Calu3 (cell line): ENCODE measurements at regions not wholly inside any gene's neighbourhood (a gene's known extent, or its start where the extent isn't known, plus 50 kb on each side); places are given as distances from the start of the nearest gene placed in this dataset.
"Not testable (repeated sequence)": the region's sequence is repeated elsewhere in the genome, so short reads cannot be mapped to it uniquely, and the experiment has no call there.

Experiments
- BruUV-seq: library from RNA; stranded (reverse); fragments of 400-500 nt; replicated peaks from 2 replicates; lab custom pipeline; 2021; lab: Mats Ljungman, UMichigan
- CTCF ChIA-PET: fragments of 300-600 bp; sonication (Branson Sonifier 250); formaldehyde crosslinking; loops from one replicate; lab custom pipeline; 2022; ENCODE audit warnings: antibody characterized with exemption; lab: Charles Lee
- DNase-seq: peaks from one replicate; pipeline ENCODE4 v3.0.0; 2022
- H3K27ac Mint-ChIP-seq: one replicate; pipeline ENCODE4 v1.8.0; 2022; ENCODE audit warnings: mixed read lengths; ENCODE audit not compliant: unreplicated experiment
- H3K27me3 Mint-ChIP-seq: one replicate; pipeline ENCODE4 v1.8.0; 2022; ENCODE audit warnings: mixed read lengths; ENCODE audit not compliant: unreplicated experiment
- H3K36me3 Mint-ChIP-seq: one replicate; pipeline ENCODE4 v1.8.0; 2022; ENCODE audit warnings: mild to moderate bottlenecking, moderate library complexity, mixed read lengths; ENCODE audit not compliant: insufficient read depth, unreplicated experiment
- H3K4me1 Mint-ChIP-seq: one replicate; pipeline ENCODE4 v1.8.0; 2022; ENCODE audit warnings: mild to moderate bottlenecking, low read depth, mixed read lengths; ENCODE audit not compliant: unreplicated experiment
- H3K4me3 Mint-ChIP-seq: one replicate; pipeline ENCODE4 v1.8.0; 2022; ENCODE audit warnings: mild to moderate bottlenecking, low read depth, moderate library complexity, mixed read lengths; ENCODE audit not compliant: unreplicated experiment
- H3K9me3 Mint-ChIP-seq: one replicate; pipeline ENCODE4 v1.8.0; 2022; ENCODE audit warnings: low read depth, mixed read lengths; ENCODE audit not compliant: unreplicated experiment
- CTCF ChIP-seq: fragments of 200-600 bp; IDR thresholded peaks from one replicate; pipeline ENCODE4 v1.8.0; 2022; ENCODE audit warnings: antibody characterized with exemption; ENCODE audit not compliant: unreplicated experiment
- intact Hi-C: fragments of 100-400 bp; cut with micrococcal nuclease; formaldehyde crosslinking; loops from one replicate; pipeline ENCODE4 v1.10.0; 2022; ENCODE audit not compliant: unreplicated experiment

- Mint-ChIP-seq H3K27ac (no peak overlapping the region), H3K36me3 (no peaks in the 10 kb centered on the region), H3K27me3 (no peaks in the 10 kb centered on the region), H3K9me3 (peaks cover 7% of the 10 kb centered on the region), H3K4me3 (no peak overlapping the region), H3K4me1 (no peaks in the 10 kb centered on the region)
- BruUV-seq = no TSS peak
- TF ChIP-seq CTCF = no peak
- CTCF ChIA-PET = no interaction called here
- DNase-seq = no peak
- intact Hi-C loops = no loop called here
Observed at GRCh38 chr7:68185631-68186456, 1189.2 kb downstream of the TYW1 start.

- intact Hi-C loops = no loop called here
- Mint-ChIP-seq H3K36me3 (no peaks in the 10 kb centered on the region), H3K27me3 (no peaks in the 10 kb centered on the region), H3K9me3 (peaks cover 5% of the 10 kb centered on the region), H3K4me3 (no peak overlapping the region), H3K27ac (no peak overlapping the region), H3K4me1 (no peaks in the 10 kb centered on the region)
- CTCF ChIA-PET = no interaction called here
- no peak for TF ChIP-seq CTCF
- no peak for DNase-seq
- no TSS peak for BruUV-seq
Observed at GRCh38 chr7:68187532-68187931, 1190.9 kb downstream of the TYW1 start.

- Mint-ChIP-seq H3K27ac (no peak overlapping the region), H3K36me3 (no peaks in the 10 kb centered on the region), H3K4me3 (no peak overlapping the region), H3K27me3 (no peaks in the 10 kb centered on the region), H3K4me1 (no peaks in the 10 kb centered on the region), H3K9me3 (peaks cover 6% of the 10 kb centered on the region)
- intact Hi-C loops = no loop called here
- no peak for DNase-seq
- no TSS peak for BruUV-seq
- CTCF ChIA-PET = no interaction called here
- TF ChIP-seq CTCF = no peak
Observed at GRCh38 chr7:68192941-68193340, 1196.3 kb downstream of the TYW1 start.

- H3K4me1 Mint-ChIP-seq, H3K27ac Mint-ChIP-seq, CTCF ChIA-PET, H3K36me3 Mint-ChIP-seq, H3K27me3 Mint-ChIP-seq, intact Hi-C loops, H3K4me3 Mint-ChIP-seq, BruUV-seq, DNase-seq: not testable (repeated sequence)
- peaks cover 13% of the 10 kb centered on the region for H3K9me3 Mint-ChIP-seq
Observed at GRCh38 chr7:68195642-68196041, 1199.0 kb downstream of the TYW1 start.

GRCh38 chr7:68200051-68200670 lies 1203.5 kb downstream of the TYW1 start:
- intact Hi-C loops = no loop called here
- no TSS peak for BruUV-seq
- no peaks in the 10 kb centered on the region for H3K4me1 Mint-ChIP-seq
- peaks cover 18% of the 10 kb centered on the region for H3K9me3 Mint-ChIP-seq
- TF ChIP-seq CTCF = no peak
- no peak for DNase-seq
- CTCF ChIA-PET = no interaction called here
- H3K4me3 Mint-ChIP-seq = no peak overlapping the region
- H3K27me3 Mint-ChIP-seq = no peaks in the 10 kb centered on the region
- H3K27ac Mint-ChIP-seq = no peak overlapping the region
- H3K36me3 Mint-ChIP-seq = no peaks in the 10 kb centered on the region
